ENCODE measurements at regions not wholly inside any gene's neighbourhood (a gene's known extent, or its start where the extent isn't known, plus 50 kb on each side); places are given as distances from the start of the nearest gene placed in this dataset.

GRCh38 chr18:73261243-73261642, 393.5 kb upstream of the NETO1 start:
- no peak for DNase-seq (ENCODE audit: low read depth in 1 of 2, low spot score in 1 of 2)

DNA sequence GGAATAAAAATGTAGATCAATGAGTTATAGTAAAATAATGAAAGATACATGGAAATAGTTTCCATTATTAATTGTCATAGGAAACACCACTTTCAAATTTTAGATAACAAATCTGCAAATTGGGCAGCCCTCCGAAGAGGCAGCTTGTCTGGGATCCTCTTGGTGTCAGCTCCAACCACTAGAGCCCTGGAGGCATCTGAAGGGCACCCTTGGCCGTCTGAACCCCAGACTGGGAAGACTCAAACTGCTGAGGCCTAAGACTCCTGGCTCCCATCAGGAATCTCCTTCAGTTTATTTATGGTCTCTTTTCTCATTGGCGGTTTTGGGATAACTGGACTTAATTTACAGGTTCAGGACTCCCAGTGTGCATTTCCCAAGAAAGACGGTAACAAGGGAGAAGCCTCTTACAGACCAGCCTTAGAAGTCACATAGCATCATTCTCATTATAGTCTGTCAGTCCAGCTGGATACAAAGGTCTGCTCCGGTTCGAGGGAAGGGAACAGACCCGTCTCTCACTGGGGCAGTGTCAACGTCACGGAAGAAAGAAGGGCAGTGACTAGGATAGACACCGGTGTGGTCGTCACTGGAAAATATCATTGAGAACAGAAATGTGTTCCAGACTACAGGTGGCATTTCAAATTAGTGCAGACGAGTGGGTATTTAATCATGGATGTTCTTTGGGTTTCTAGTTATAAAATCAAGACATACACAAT, 390.7 kb upstream of the NETO1 start:
- DNase-seq (ENCODE audit: low read depth in 1 of 2, low spot score in 1 of 2) = no peak

- DNase-seq (ENCODE audit: low read depth in 1 of 2, low spot score in 1 of 2) = no peak
Measured at GRCh38 chr18:73254564-73254963, 386.8 kb upstream of the NETO1 start.

GRCh38 chr18:73249030-73249429, 381.2 kb upstream of the NETO1 start:
- no peak for DNase-seq (ENCODE audit: low read depth in 1 of 2, low spot score in 1 of 2)

DNA sequence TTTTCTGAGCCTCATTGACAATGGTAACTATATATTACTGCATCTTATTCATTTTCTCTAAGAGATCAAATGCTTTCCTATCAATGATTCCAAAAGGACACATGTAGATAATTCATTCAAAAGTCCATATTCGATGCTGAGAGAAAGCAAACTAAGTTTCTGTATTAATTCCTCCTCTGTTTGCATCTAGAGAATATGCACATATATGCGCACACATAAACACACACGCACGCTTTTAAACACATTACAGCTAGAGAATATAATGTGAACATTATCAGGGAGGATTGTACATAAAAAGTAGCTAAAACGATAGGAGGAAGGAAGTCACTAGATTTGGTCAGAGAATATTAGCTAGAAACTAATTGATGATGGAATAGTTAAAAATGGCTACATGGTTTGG, 379.0 kb upstream of the NETO1 start:
- DNase-seq (ENCODE audit: low read depth in 1 of 2, low spot score in 1 of 2) = no peak

GRCh38 chr18:73245345-73245744, 377.6 kb upstream of the NETO1 start:
- no peak for DNase-seq (ENCODE audit: low read depth in 1 of 2, low spot score in 1 of 2)

- no peak for DNase-seq (ENCODE audit: low read depth in 1 of 2, low spot score in 1 of 2)
Measured at GRCh38 chr18:73244401-73244800, 376.6 kb upstream of the NETO1 start.

- no peak for DNase-seq (ENCODE audit: low read depth in 1 of 2, low spot score in 1 of 2)
Measured at GRCh38 chr18:73240899-73241298, 373.1 kb upstream of the NETO1 start.

DNA sequence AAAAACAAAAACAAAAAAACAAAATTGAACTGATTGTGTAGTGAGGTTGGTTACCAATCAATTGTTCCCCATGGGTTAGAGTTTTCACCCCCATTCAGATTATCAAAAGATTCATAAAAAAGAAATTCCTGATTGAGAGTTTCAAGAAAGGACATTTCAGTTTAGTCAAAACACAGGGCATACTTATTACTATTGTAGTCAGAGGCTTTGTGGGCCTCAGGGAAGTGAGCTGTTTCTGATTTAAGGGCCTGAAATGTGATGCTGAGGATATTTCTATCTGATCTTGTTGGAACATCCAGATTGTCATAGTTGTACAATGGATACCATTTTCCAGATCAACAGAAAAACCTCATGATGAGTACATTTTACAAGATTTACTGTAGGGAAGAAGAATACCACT, 368.1 kb upstream of the NETO1 start:
- DNase-seq (ENCODE audit: low read depth in 1 of 2, low spot score in 1 of 2) = no peak

GRCh38 chr18:73235491-73235890, 367.7 kb upstream of the NETO1 start:
- no peak for DNase-seq (ENCODE audit: low read depth in 1 of 2, low spot score in 1 of 2)

DNA sequence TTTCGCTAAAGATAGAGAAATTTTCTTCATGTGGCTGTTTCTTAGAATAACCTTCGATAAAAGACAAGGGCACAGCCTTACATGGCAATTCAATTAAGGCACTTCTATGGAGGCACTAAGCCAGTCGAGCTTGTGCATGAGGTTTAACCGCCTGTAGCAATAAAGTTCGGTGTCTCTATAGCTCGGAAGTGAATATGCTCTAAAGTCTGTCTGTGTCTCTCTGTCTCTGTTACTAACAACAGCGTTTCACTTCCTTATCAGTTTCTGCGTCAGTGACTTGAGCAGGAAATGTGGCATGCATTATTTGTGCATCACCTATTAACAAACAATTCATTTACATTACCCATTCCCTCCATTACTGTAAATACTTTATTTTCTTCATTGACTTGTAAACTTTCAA, 365.1 kb upstream of the NETO1 start:
- no peak for DNase-seq (ENCODE audit: low read depth in 1 of 2, low spot score in 1 of 2)

- DNase-seq (ENCODE audit: low read depth in 1 of 2, low spot score in 1 of 2) = no peak
Measured at GRCh38 chr18:73220663-73221062, 352.9 kb upstream of the NETO1 start.

GRCh38 chr18:73218293-73218692, 350.5 kb upstream of the NETO1 start:
- no peak for DNase-seq (ENCODE audit: low read depth in 1 of 2, low spot score in 1 of 2)

DNA sequence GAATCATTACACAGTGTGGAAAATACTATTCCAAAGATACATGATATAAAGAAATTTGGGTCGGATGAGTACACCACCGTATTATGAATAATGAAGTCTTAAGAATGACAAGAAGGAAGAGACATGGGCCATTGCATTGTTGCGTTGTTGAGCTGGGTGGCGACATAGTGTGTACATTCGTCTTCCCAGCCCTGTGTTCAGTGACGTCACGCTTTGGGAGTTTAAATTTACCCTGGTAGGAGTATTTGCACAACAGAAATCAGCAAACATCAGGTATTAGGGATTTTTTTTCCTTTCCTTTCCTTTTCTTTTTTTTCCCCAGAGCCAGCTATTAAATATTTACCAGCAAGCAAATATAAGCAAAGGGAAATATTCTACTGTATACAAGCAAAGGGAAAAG, 347.2 kb upstream of the NETO1 start:
- no peak for DNase-seq (ENCODE audit: low read depth in 1 of 2, low spot score in 1 of 2)

GRCh38 chr18:73212442-73212841, 344.7 kb upstream of the NETO1 start:
- no peak for DNase-seq (ENCODE audit: low read depth in 1 of 2, low spot score in 1 of 2)

DNA sequence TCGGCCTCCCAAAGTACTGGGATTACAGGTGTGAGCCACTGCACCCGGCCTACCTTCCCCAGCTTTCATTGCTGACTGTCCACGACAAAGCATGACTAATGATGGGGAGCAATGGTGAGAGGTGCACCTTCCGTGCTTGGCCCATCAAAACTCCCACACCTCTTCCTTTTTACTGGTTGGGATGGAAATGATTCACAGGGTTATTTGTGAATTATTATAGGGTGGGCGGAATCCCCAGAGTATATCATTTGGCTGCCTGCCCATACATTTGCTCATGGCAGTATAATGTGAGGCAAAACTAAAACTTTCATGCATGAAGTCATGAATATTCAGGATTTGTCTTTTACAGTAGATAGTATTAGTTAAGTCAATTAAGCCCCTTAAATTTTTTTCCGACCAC, 334.2 kb upstream of the NETO1 start:
- no peak for DNase-seq (ENCODE audit: low read depth in 1 of 2, low spot score in 1 of 2)

DNA sequence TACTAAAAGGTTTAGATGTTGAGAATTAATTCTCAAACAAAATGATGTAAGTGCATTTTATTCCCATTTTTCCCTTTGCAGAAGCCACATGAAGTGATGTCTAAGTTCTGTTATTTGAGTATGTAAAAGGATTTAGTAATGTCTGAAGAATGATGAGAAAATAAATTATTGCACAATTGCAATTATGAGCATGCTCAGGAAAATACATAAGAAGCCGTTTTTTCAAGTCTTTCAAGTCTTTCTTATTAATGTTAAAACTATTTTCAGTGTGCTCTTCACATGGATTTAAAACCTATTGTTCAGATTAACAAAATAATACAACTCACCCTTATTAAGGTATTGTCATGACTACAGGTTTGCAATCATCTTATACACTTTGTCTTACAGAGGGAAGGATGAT, 331.4 kb upstream of the NETO1 start:
- no peak for DNase-seq (ENCODE audit: low read depth in 1 of 2, low spot score in 1 of 2)

DNA sequence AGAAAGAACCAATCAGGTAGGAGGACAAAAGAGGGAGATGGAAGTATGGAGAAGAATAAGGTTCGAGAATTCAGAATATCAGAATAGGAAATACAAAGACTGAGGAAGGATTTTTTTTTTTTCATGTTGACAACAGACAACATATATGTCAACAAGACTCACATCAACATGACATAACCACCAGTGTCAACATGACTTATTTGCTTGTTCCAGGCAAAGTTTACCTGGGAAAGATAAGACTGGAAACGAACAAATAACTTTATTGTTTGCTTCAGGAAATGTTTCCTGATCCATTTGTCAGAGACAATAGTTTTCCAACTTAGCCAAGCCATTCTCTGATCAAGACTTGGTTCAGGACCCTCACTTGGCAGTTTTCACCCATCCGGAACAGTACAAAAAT, 321.9 kb upstream of the NETO1 start:
- DNase-seq (ENCODE audit: low read depth in 1 of 2, low spot score in 1 of 2) = no peak

DNA sequence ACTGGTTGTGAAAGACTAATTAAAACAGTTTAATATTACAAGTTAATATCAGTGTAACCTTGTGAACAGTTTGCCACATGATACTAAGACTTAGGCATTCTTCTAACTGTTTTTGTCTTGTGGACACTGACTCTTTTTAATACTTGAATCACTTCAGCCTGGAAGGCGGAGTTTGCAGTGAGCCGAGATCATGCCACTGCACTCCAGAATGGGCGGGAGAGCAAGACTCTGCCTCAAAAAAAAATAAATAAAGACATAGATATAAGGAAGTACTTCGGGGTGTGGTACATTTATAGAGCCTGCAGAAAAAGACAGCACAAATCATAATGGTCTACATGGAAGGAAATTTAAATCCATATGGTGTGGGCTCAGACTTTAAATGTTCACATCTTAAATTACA, 300.4 kb upstream of the NETO1 start:
- DNase-seq (ENCODE audit: low read depth in 1 of 2, low spot score in 1 of 2) = no peak

GRCh38 chr18:73164430-73164829, 296.6 kb upstream of the NETO1 start:
- DNase-seq (ENCODE audit: low read depth in 1 of 2, low spot score in 1 of 2) = no peak

- no peak for DNase-seq (ENCODE audit: low read depth in 1 of 2, low spot score in 1 of 2)
Measured at GRCh38 chr18:73163236-73163635, 295.4 kb upstream of the NETO1 start.

- no peak for DNase-seq (ENCODE audit: low read depth in 1 of 2, low spot score in 1 of 2)
Measured at GRCh38 chr18:73156117-73156516, 288.3 kb upstream of the NETO1 start.

- no peak for DNase-seq (ENCODE audit: low read depth in 1 of 2, low spot score in 1 of 2)
Measured at GRCh38 chr18:73153271-73153670, 285.5 kb upstream of the NETO1 start.

- DNase-seq (ENCODE audit: low read depth in 1 of 2, low spot score in 1 of 2) = no peak
Measured at GRCh38 chr18:73151086-73151485, 283.3 kb upstream of the NETO1 start.
